Neural cell (in vitro differentiated cells): ENCODE measurements at regions not wholly inside any gene's neighbourhood (a gene's known extent, or its start where the extent isn't known, plus 50 kb on each side); places are given as distances from the start of the nearest gene placed in this dataset.

Experiments
- CTCF ChIP-seq: fragments of 450-650 bp; IDR thresholded peaks from 2 replicates; pipeline ENCODE4 v1.5.1; 2014; ENCODE audit warnings: antibody characterized with exemption, mild to moderate bottlenecking, moderate library complexity; ENCODE audit not compliant: poor library complexity, severe bottlenecking
- MXI1 ChIP-seq: fragments of 450-650 bp; conservative IDR thresholded peaks from 2 replicates; pipeline ENCODE4 v1.6.1; 2014; ENCODE audit warnings: antibody characterized with exemption, mild to moderate bottlenecking; ENCODE audit not compliant: poor library complexity, severe bottlenecking
- POLR2AphosphoS5 ChIP-seq: IDR thresholded peaks from 2 replicates; pipeline ENCODE4 v1.6.1; 2012
- TAF1 ChIP-seq: IDR thresholded peaks from 2 replicates; pipeline ENCODE4 v1.6.1; 2012; ENCODE audit warnings: low read depth

GRCh38 chr1:75062111-75062510, 72.1 kb upstream of the LHX8 start:
- no peak for TF ChIP-seq POLR2AphosphoS5
- TF ChIP-seq CTCF, result no peak
- no peak for TF ChIP-seq MXI1
- TF ChIP-seq TAF1, result no peak
